Activated CD4-positive, alpha-beta T cell treated with anti-CD3 and anti-CD28 coated beads, Interleukin-2, amount 50 U/mL, for 1 hour (primary cell): ENCODE measurements at regions not wholly inside any gene's neighbourhood (a gene's known extent, or its start where the extent isn't known, plus 50 kb on each side); places are given as distances from the start of the nearest gene placed in this dataset.

ENCODE experiments used
- DNase-seq: peaks from one replicate; pipeline ENCODE4 v3.0.0-alpha.2; 2020

GRCh38 chr10:78976825-78977755, 91.7 kb upstream of the ZMIZ1 start:
- DNase-seq = no peak

DNA sequence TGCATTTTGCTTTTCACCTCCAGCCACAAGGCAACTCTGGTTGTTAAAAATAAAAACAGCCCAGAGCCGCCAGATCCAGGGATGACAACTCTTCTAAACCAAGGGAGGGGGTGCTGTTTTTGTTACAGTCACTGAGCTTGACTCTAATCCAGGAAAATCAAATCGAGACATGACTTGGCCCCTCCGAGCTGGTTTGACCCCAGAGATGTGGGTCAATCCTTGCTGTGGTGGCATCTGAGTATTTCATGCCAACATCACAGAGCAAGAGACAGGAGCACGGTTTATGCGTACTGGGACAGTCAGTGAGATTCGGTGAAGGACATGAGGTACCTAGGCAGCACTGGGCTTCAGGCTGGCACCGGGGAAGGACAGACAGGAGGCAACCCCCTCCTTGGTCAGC, 88.8 kb upstream of the ZMIZ1 start:
- no peak for DNase-seq

- no peak for DNase-seq
Observed at GRCh38 chr10:78980354-78980753, 88.4 kb upstream of the ZMIZ1 start.

DNA sequence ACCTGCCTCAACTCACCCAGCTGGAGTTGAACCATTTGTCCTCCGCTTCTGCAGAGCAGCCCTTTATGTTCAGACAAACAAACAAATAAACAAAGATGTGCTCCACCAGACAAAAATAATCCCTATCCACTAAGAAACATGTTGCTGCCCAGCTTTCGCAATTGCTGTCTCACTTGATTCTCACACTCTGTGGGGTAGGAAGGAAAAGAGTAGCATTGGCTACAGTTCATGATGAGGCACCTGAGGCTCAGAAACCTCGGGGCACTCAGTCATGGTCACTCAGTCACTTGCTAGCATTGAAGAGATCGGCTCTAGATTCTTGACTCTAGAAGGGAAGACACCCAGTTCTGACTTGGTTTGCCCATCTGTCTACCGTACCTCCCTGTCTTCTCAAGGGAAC, 88.0 kb upstream of the ZMIZ1 start:
- DNase-seq = no peak

DNA sequence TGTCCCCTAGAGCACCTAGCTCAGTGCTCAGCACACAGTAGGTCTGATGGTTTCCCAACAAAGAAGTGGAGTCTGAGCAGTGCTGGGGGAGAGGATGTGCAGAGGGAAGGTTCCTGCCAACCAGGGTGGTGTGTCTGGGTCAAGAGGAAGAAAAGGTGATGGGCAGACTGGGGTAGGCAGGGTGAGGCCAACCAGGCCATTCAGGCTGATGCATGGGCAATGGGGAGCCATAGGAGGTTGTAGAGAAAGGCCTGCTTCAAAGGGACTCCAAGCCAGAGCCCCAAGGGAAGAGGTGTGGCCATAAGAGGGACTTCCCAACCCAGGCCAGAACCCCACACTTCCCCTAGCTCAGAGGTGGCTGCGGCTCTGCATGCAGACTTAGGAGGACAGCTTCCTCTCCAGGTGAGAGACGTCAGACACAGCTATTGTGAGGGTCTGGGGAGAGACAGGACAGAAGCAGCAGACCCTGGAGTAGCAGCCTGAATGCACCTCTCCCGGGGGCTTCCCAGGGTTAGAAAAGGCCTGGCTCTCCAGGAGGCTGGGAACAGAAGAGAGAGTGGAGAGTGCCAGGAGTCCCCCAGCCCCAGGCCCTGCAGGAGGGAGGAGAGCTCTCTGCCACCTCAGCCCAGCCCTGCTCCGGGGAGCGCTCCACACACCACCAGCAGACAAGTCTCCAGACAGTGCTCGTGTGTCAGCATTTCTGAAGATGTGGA, 87.4 kb upstream of the ZMIZ1 start:
- no peak for DNase-seq

DNA sequence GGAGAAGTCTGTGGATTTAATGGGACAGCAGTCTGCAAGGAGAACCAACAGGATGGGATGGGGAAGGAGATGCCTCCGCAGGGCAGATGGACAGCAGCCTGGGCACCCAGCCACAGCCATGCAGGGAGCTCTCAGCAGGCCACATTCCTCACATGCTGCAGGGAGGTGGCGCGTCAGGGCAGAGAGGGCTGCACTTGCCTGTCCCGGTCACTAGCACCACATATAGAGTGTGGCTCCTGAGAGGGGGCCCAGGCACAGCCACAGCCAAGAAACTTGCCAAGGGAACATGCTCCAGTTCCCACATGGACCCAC, 86.8 kb upstream of the ZMIZ1 start:
- DNase-seq = no peak

DNA sequence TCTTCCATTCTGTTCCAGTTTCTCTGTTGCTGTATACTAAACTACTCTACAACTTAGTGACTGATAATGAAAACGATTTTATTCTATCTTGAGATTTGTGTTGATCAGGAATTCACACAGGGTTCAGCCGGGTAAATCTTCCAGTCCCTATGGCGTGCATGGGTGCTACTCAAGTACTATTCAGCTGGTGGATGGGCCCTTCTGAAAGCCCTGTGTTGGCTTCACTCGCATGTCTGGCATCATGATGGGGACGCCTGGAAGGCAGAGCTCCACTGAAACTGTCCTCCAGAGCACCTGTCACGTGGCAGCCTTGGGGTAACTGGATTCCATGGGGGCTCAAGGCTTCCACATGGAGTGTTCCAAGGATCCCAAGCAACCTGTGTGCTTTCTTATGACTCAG, 86.0 kb upstream of the ZMIZ1 start:
- no peak for DNase-seq

DNA sequence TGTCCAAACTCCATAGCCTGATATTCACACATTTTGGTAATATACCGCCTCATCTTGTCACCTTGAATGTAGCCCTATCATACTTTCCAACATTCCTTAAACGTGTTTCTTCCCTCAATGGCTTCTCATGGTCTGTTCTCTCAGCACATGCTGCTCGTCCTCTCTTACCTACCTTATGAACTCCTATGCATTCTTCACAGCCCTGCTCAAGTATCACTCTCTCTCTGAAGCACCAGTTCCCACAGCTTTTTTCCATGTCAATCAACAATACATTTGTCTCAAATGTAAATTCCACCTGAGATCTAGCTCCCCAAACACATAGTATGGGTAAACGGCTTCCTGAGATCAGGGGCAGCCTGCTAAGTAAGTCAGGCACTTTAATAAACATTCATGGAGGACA, 85.2 kb upstream of the ZMIZ1 start:
- DNase-seq = no peak

DNA sequence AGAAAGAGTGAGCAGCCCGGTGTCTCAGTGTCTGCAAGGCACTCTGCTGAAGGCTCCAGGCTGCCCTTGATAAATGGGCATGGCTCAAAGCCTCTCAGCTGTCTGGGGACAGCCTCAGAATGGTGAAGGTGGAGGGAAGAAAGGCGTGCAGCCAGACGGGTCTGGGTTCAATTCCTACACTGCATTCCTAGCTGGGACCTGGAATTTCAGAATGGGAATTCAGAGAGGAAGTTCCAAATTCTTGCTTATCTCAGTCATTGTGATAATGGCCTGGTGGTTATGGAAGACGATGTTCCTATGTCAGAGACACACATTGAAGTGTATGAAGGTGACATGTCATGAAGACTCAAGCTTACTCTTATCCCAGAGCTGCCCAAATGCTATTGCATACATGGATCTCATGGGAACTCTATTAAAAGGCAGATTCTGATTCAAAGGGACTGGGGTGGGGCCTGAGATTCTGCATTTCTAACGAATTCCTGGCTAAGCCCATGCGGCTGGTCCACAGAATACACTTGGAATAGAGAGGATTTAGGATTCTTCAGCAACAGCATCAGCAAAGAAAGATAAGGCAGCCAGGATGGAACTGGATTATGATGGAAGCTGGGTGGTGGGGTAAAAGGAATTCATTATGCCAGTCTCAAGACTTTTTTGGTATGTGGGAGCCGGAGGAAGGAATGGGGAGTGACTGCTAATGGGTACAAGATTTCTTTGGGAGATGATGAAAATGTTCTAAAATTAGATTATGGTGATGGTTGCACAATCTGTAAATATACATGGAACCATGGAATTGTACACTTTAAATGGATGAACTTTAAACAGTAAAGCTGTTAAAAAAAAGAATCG, 82.6 kb upstream of the ZMIZ1 start:
- DNase-seq = no peak

DNA sequence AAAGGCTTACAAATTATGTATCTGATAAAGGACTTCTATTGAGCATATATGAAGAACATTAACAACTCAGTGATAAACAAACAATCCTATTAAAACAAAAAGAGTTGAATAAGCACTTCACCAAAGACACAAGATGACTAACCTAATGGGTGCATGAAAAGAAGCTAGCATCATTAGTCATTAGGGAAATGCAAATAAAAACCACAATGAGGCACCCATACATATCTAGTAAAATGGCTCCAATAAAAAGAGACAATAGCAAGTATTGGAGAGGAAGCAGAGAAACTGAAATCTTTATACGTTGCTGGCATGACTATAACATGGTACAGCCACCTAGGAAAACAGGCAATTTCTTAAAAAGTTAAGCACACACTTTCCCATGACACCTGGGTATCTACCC, 77.6 kb upstream of the ZMIZ1 start:
- DNase-seq = no peak

- no peak for DNase-seq
Observed at GRCh38 chr10:78992333-78992732, 76.4 kb upstream of the ZMIZ1 start.

DNA sequence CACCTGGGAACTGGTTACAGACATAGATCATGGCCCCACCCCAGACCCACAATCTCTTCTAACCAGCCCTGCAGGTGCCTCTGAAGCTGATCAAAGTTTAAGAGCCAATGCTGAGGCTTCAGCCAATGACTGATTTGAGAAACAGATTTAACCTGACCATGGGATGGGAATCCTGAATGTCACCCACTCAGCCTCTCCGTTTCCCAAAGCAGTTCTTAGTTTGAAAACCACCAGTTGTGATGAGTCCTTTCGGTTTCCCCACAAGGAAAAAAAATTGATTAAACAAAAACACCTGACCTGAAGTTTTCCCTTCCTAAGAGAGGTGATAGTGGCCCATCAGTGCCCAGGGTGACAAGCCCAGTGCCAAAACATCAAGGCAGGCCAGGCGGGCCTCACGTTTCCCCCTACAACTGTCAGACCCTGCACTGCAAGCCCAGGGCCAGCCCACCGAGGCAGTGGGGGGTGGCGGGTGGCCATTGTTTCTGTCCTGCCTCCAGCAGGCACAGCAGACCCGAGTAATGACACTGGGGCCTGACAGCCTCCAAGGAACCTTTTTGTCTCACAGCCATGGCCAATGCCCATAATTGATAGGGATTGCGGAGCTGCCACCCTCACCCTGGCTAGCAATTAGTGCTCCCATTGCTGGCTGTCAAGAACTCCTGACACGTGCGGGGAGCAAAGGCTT, 75.4 kb upstream of the ZMIZ1 start:
- no peak for DNase-seq

GRCh38 chr10:78995987-78996791, 72.6 kb upstream of the ZMIZ1 start:
- DNase-seq = no peak

DNA sequence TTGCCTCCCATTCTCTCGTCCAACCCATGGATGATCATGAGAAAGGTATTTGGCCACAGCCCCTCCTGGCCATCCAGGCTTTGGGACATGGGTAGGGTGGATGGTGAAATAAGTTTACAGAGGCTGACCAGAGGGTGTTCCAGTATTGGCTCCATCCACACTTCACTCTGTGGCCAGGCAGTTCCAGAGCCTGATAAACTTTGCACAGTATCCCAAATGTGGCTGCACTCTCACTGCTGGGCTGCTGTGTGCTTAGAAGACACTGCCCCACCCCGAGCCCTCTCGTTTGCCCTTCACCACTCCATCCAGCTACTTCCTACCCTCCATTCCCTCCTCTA, 72.0 kb upstream of the ZMIZ1 start:
- DNase-seq = no peak

GRCh38 chr10:78997635-78998618, 70.8 kb upstream of the ZMIZ1 start:
- DNase-seq = no peak

DNA sequence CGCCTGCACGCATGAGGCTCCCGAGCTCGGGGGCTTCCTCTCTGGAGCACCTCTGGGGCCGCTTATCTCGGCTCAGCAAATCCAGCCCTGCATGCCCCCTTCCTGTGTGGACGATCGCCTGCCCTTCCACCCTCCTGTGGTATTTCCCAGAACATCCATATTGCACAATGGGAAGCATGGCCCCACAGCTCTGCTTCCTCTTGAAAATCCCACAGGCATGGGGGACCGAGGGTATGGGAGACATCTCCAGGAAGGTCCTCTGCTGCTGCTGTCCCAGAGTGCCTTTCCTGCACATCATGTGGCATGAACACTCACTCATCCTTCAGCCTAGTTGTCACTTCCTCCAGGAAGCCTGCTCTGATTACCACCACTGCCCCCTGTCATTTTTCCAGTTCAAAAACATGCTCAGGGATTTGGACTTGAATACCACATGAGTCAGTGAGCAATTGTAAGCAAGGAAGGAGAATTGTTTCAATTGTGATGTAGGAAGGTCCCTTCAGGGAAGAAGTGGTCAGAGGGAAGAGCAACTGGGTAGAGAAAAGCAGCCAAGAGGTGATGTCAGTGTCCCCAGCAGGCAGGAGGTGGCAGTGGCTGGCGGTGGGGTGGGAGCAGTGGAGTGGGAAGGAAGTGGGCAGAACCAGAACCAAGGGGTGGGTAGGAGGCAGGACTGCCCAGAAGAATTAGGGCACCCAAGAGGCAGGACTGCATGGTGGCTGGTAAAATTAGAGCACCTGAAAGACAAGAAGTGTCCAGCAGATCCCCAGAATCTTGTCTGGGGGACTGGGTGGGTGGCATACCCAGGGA, 67.5 kb upstream of the ZMIZ1 start:
- DNase-seq = no peak

DNA sequence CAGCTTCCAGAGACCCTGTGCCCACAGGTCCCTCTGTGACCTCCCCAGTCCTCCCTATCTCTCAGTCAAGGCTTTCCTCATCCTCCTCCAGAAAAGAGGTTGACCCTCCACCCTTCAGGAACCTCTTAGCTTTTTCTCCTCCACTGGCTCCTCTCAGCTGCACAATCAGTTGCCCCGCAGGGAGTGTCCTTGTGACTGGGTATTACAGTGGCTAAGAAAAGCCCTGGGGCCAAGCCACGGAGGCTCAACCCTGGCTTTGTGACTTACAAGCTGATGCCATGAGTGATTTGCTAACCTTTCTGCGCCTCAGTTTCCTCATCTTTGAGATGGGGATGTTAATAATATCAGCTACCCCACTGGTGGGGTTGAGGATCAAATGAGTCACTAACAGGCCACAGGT, 66.4 kb upstream of the ZMIZ1 start:
- DNase-seq = no peak

DNA sequence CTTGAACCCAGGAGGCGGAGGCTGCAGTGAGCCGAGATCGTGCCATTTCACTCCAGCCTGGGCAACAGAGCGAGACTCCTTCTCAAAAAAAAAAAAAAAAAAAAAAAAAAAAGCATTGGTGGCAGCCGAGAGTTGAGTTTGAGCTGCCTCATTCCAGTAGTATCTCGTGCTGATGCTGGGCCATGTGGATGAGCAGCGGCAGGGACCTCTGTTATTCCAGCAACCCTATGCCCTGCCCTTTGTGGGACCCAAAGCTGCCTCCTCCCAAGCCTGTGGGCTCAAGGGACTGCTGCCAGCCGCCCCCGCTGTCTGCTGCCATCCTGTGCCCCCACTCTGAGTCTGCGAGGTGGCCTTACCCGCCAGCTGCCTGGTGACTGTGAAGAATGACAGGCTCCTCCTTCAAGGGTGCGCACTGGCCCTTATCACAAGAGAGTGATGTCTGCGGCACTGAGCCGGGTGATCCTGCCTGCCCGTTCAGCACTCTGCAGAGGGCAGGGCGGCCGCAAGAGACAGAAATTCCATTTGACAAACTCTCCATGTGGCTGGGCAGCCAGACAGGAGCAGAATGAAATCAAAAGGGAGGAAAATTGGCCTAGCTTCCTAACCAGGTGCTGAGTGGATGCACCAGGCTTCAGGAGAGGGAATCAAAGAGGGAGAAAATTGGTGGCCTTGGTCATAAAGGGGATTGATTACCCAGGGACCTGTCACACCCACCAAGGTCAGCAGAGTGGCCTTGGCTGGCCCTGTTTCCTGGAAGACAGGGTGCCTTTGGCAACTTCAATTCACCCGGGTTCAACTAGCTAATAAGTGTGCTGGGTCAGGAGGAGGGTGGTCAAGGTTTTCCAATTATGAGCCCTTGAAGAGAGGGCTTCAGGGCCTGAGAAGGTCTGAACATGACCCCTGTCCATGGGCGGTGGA, 65.3 kb upstream of the ZMIZ1 start:
- no peak for DNase-seq

- DNase-seq = no peak
Observed at GRCh38 chr10:79004311-79004710, 64.5 kb upstream of the ZMIZ1 start.
